Vagina (tissue), 2 donors: ENCODE measurements at regions not wholly inside any gene's neighbourhood (a gene's known extent, or its start where the extent isn't known, plus 50 kb on each side); places are given as distances from the start of the nearest gene placed in this dataset.

ENCODE experiments used
- DNase-seq, 2 donors: peaks; one replicate each; pipeline ENCODE4 v3.0.0-alpha.2; 2017; ENCODE audit errors: extremely low spot score in 2 of 2
- H3K27ac ChIP-seq: fragments of 200-600 bp; sonication (generic); one replicate; pipeline ENCODE4 v1.5.1; 2019
- H3K27me3 ChIP-seq: fragments of 200-600 bp; sonication (generic); one replicate; pipeline ENCODE4 v1.5.1; 2019
- H3K36me3 ChIP-seq, 2 donors: fragments of 200-600 bp; sonication (generic); one replicate each; pipeline ENCODE4 v1.5.1; 2017 to 2019
- H3K4me1 ChIP-seq: fragments of 200-600 bp; sonication (generic); one replicate; pipeline ENCODE4 v1.5.1; 2019
- H3K4me3 ChIP-seq, 2 donors: fragments of 200-600 bp; sonication (generic); 1 replicate in 1 of 2; 2 replicates in 1 of 2; pipeline ENCODE4 v1.5.1; 2016 to 2019
- H3K9me3 ChIP-seq: fragments of 200-600 bp; sonication (generic); one replicate; pipeline ENCODE4 v1.5.1; 2019
- POLR2A ChIP-seq, 2 donors: fragments of 450-650 bp; IDR thresholded peaks; one replicate each; pipeline ENCODE4 v1.6.1; 2017; ENCODE audit warnings: antibody characterized with exemption in 2 of 2, mild to moderate bottlenecking in 2 of 2, moderate library complexity in 2 of 2
- POLR2AphosphoS5 ChIP-seq, 2 donors: sonication (generic); formaldehyde crosslinking; IDR thresholded peaks; one replicate each; pipeline ENCODE4 v1.9.0; 2017; ENCODE audit warnings: antibody characterized with exemption in 2 of 2, mild to moderate bottlenecking in 2 of 2, low read depth in 1 of 2; ENCODE audit not compliant: insufficient read depth in 1 of 2
- intact Hi-C: fragments of 100-400 bp; cut with DNase I; formaldehyde crosslinking; loops from one replicate; pipeline ENCODE4 v1.15.1; 2023
- TF ChIP-seq, protein P1 (sequence below), 3 experiments: fragments of 450-650 bp in 2 of 3; fragments of 200-600 bp in 1 of 3; sonication (generic) in 1 of 3; IDR thresholded peaks; one replicate each; pipeline ENCODE4 v1.5.1; 2017 to 2019; ENCODE audit warnings: antibody characterized with exemption in 3 of 3, mild to moderate bottlenecking in 2 of 3, moderate library complexity in 2 of 3

DNA sequence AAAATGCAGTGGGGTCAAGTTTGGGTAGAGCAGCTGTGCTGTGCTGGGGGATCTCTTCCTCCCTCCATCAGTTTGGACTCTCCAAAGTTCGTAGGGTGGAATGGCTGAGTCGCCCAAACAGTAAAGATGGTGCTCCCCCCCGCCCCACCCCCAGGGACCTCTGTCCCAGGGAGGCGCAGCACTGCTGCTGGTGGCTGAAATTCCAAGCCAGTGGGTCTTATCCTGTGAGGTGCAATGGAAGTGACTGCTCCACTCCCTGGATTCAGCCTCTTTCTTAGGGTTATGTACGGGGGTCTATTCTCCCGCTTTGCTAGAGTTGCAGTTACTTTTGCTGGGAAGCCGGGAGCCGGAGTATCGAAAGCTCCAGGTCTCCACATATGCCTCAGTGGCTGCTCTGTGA, 97.5 kb upstream of the CTAGE1 start:
- no peaks in the 10 kb centered on the region for H3K36me3 ChIP-seq
- TF ChIP-seq POLR2A (IDR thresholded peaks at IDR 0.05) (no peak), POLR2AphosphoS5 (IDR thresholded peaks at IDR 0.05; ENCODE audit: insufficient read depth in 1 of 2, low read depth in 1 of 2) (no peak)
- TF ChIP-seq, protein P1, sequence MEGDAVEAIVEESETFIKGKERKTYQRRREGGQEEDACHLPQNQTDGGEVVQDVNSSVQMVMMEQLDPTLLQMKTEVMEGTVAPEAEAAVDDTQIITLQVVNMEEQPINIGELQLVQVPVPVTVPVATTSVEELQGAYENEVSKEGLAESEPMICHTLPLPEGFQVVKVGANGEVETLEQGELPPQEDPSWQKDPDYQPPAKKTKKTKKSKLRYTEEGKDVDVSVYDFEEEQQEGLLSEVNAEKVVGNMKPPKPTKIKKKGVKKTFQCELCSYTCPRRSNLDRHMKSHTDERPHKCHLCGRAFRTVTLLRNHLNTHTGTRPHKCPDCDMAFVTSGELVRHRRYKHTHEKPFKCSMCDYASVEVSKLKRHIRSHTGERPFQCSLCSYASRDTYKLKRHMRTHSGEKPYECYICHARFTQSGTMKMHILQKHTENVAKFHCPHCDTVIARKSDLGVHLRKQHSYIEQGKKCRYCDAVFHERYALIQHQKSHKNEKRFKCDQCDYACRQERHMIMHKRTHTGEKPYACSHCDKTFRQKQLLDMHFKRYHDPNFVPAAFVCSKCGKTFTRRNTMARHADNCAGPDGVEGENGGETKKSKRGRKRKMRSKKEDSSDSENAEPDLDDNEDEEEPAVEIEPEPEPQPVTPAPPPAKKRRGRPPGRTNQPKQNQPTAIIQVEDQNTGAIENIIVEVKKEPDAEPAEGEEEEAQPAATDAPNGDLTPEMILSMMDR (IDR thresholded peaks at IDR 0.05): no peak
- no peak overlapping the region for H3K27ac ChIP-seq
- DNase-seq: no peak
- intact Hi-C loops: no loop called here
- H3K4me1 ChIP-seq: no peaks in the 10 kb centered on the region
- H3K9me3 ChIP-seq: no peaks in the 10 kb centered on the region
- no peaks in the 10 kb centered on the region for H3K27me3 ChIP-seq
- H3K4me3 ChIP-seq: no peak overlapping the region

DNA sequence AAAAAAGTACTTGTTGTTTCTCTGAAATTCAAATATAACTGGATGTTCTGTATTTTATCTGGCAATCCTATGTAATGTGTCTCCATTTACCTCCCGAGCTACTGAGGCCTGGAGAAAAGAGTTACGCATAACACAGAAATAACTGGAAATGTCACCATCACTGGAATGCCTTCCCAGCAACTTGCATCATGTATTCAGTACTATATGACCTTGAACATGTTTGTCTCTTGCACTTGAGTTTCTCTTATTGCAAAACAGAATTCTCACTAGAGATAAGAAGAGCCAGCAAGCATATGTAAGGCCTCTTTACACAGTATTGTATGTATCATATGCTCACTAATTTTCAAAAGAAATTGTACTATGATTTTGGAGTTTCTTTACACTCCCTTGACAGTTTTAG, 99.6 kb upstream of the CTAGE1 start:
- no peak for DNase-seq
- no peaks in the 10 kb centered on the region for H3K36me3 ChIP-seq

DNA sequence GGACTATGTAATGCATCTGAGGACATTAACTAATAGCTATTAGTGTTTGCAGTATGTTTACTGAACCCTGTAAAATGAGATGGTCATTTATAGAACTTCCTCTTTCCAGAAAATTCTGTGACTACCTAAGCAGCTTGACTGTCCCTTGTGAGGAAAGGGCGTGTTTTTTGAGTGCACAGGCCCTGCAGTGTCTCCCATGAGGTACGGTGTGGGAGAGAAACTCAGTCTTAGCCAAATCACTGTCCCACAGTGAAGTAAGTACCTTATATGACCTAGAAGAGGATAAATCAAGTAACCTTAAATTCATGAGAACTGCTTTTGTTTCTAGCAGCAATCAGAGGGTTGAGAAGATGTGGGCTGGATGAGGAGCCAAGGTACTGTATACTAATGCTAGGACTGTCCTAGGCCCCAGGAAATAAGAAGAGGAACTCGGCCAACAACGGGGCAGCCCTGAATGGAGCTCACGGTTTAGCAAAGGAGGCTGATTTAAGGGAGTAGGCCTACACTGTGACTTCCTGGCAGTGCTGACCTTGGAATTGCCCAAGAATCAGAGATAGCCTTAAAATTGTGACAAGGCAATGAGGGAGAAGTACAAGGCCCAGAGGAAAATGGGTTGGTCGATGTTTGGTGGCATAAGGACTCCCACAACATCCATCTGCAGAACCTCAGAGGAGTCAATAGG, 103.5 kb upstream of the CTAGE1 start:
- Histone ChIP-seq H3K9me3 (no peaks in the 10 kb centered on the region), H3K27ac (no peak overlapping the region), H3K36me3 (no peaks in the 10 kb centered on the region), H3K4me1 (no peaks in the 10 kb centered on the region), H3K27me3 (no peaks in the 10 kb centered on the region), H3K4me3 (no peak overlapping the region)
- intact Hi-C loops: no loop called here
- no peak for DNase-seq
- TF ChIP-seq, protein P1 (IDR thresholded peaks at IDR 0.05): no peak
- TF ChIP-seq POLR2A (IDR thresholded peaks at IDR 0.05) (no peak), POLR2AphosphoS5 (IDR thresholded peaks at IDR 0.05; ENCODE audit: insufficient read depth in 1 of 2, low read depth in 1 of 2) (no peak)

More for the DNA sequence above, 99.6 kb upstream of the CTAGE1 start:
- intact Hi-C loops: no loop called here
- Histone ChIP-seq H3K4me3 (no peak overlapping the region), H3K27ac (no peak overlapping the region), H3K27me3 (no peaks in the 10 kb centered on the region), H3K9me3 (no peaks in the 10 kb centered on the region), H3K4me1 (no peaks in the 10 kb centered on the region)
- no peak for TF ChIP-seq POLR2A (IDR thresholded peaks at IDR 0.05)
- TF ChIP-seq, protein P1 (IDR thresholded peaks at IDR 0.05): no peak
- TF ChIP-seq POLR2AphosphoS5 (IDR thresholded peaks at IDR 0.05; ENCODE audit: insufficient read depth in 1 of 2, low read depth in 1 of 2): no peak

DNA sequence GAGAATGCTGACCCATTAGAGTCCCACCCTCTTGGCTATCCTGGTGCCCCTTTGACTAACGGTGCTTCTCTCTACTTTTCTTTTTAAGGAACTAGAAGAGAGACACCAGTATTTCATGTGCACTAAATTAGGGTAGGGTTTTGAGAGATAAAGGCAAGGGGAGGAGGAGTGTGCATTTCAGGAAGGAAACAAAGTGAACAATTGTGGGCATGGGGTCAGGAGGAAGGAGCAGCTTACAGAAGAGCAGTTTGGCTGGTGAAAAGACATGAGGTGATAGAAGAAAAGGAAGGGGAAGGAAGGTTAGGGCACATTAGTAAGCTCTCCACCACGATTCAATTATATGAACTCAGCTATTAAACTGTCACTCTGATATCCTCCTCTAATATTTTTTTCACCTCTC, 105.8 kb upstream of the CTAGE1 start:
- H3K4me1 ChIP-seq: no peaks in the 10 kb centered on the region
- no peak overlapping the region for H3K27ac ChIP-seq
- no peak for DNase-seq
- no peak overlapping the region for H3K4me3 ChIP-seq
- TF ChIP-seq, protein P1 (IDR thresholded peaks at IDR 0.05): no peak
- TF ChIP-seq POLR2A (IDR thresholded peaks at IDR 0.05) (no peak), POLR2AphosphoS5 (IDR thresholded peaks at IDR 0.05; ENCODE audit: insufficient read depth in 1 of 2, low read depth in 1 of 2) (no peak)
- H3K9me3 ChIP-seq: no peaks in the 10 kb centered on the region
- H3K36me3 ChIP-seq: no peaks in the 10 kb centered on the region
- intact Hi-C loops: no loop called here
- H3K27me3 ChIP-seq: no peaks in the 10 kb centered on the region

DNA sequence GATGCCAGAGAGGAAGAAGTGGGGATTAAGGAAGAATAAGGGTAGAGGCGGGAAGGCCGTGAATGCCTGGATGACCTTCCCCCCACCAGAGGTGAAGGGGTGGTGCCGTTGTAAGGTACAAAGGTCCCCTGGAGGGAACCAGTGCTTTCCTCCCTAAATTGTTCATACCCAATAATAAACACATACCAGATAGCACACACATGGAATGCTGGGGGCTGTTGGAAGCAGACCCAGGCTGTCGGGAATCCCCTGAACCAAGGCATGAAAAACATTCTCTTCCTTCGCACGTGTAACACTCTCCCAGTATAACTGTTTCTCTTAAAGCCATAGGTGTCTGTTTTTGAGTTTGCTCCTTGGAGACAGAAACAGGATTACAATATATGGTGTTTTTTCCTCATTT, 107.1 kb upstream of the CTAGE1 start:
- DNase-seq: peak in 1 of 2 donors; percentile 69
- Histone ChIP-seq H3K27me3 (no peaks in the 10 kb centered on the region), H3K4me3 (no peak overlapping the region), H3K36me3 (no peaks in the 10 kb centered on the region), H3K9me3 (no peaks in the 10 kb centered on the region), H3K27ac (no peak overlapping the region), H3K4me1 (no peaks in the 10 kb centered on the region)
- TF ChIP-seq POLR2A (IDR thresholded peaks at IDR 0.05): no peak
- TF ChIP-seq, protein P1 (IDR thresholded peaks at IDR 0.05): no peak
- no peak for TF ChIP-seq POLR2AphosphoS5 (IDR thresholded peaks at IDR 0.05; ENCODE audit: insufficient read depth in 1 of 2, low read depth in 1 of 2)
- intact Hi-C loops: no loop called here
